ENCODE measurements at regions not wholly inside any gene's neighbourhood (a gene's known extent, or its start where the extent isn't known, plus 50 kb on each side); places are given as distances from the start of the nearest gene placed in this dataset.

GRCh38 chr13:29696606-29697005, 101.1 kb upstream of the SLC7A1 start:
- no peaks in the 10 kb centered on the region for H3K9me3 Mint-ChIP-seq (ENCODE audit: low read depth)
- H3K4me1 Mint-ChIP-seq (ENCODE audit: low read depth): no peaks in the 10 kb centered on the region
- peaks cover 3% of the 10 kb centered on the region for H3K27me3 Mint-ChIP-seq
- TF ChIP-seq CTCF (IDR thresholded peaks at IDR 0.05; ENCODE audit: unreplicated experiment): no peak
- DNase-seq (ENCODE audit: low spot score, unreplicated experiment): no peak
- H3K27ac Mint-ChIP-seq: no peak overlapping the region
- H3K4me3 Mint-ChIP-seq (ENCODE audit: low read depth): no peak overlapping the region
- H3K36me3 Mint-ChIP-seq (ENCODE audit: insufficient read depth): no peaks in the 10 kb centered on the region

- no peak for TF ChIP-seq CTCF (IDR thresholded peaks at IDR 0.05; ENCODE audit: unreplicated experiment)
- Mint-ChIP-seq H3K27me3 (peaks cover 3% of the 10 kb centered on the region), H3K36me3 (ENCODE audit: insufficient read depth) (no peaks in the 10 kb centered on the region), H3K27ac (no peak overlapping the region), H3K4me1 (ENCODE audit: low read depth) (peaks cover 10% of the 10 kb centered on the region), H3K9me3 (ENCODE audit: low read depth) (no peaks in the 10 kb centered on the region), H3K4me3 (ENCODE audit: low read depth) (no peak overlapping the region)
- no peak for DNase-seq (ENCODE audit: low spot score, unreplicated experiment)
Measured at GRCh38 chr13:29693275-29693945, 97.9 kb upstream of the SLC7A1 start.

- Mint-ChIP-seq H3K4me1 (ENCODE audit: low read depth) (peaks cover 10% of the 10 kb centered on the region), H3K27me3 (peaks cover 4% of the 10 kb centered on the region), H3K27ac (no peak overlapping the region), H3K36me3 (ENCODE audit: insufficient read depth) (no peaks in the 10 kb centered on the region), H3K9me3 (ENCODE audit: low read depth) (no peaks in the 10 kb centered on the region), H3K4me3 (ENCODE audit: low read depth) (no peak overlapping the region)
- no peak for DNase-seq (ENCODE audit: low spot score, unreplicated experiment)
- no peak for TF ChIP-seq CTCF (IDR thresholded peaks at IDR 0.05; ENCODE audit: unreplicated experiment)
Measured at GRCh38 chr13:29689548-29689947, 94.1 kb upstream of the SLC7A1 start.

- no peaks in the 10 kb centered on the region for H3K36me3 Mint-ChIP-seq (ENCODE audit: insufficient read depth)
- H3K4me1 Mint-ChIP-seq (ENCODE audit: low read depth): peaks cover 10% of the 10 kb centered on the region
- no peak overlapping the region for H3K27ac Mint-ChIP-seq
- DNase-seq (ENCODE audit: low spot score, unreplicated experiment): no peak
- H3K9me3 Mint-ChIP-seq (ENCODE audit: low read depth): no peaks in the 10 kb centered on the region
- H3K27me3 Mint-ChIP-seq: peaks cover 4% of the 10 kb centered on the region
- no peak overlapping the region for H3K4me3 Mint-ChIP-seq (ENCODE audit: low read depth)
- TF ChIP-seq CTCF (IDR thresholded peaks at IDR 0.05; ENCODE audit: unreplicated experiment): no peak
Measured at GRCh38 chr13:29688193-29688592, 92.7 kb upstream of the SLC7A1 start.

GRCh38 chr13:29684441-29684840, 89.0 kb upstream of the SLC7A1 start:
- Mint-ChIP-seq H3K4me1 (ENCODE audit: low read depth) (peaks cover 8% of the 10 kb centered on the region), H3K27me3 (peaks cover 13% of the 10 kb centered on the region), H3K36me3 (ENCODE audit: insufficient read depth) (no peaks in the 10 kb centered on the region), H3K4me3 (ENCODE audit: low read depth) (no peak overlapping the region), H3K27ac (no peak overlapping the region), H3K9me3 (ENCODE audit: low read depth) (no peaks in the 10 kb centered on the region)
- no peak for DNase-seq (ENCODE audit: low spot score, unreplicated experiment)
- TF ChIP-seq CTCF (IDR thresholded peaks at IDR 0.05; ENCODE audit: unreplicated experiment): no peak
